22Rv1 (cell line): ENCODE measurements at regions not wholly inside any gene's neighbourhood (a gene's known extent, or its start where the extent isn't known, plus 50 kb on each side); places are given as distances from the start of the nearest gene placed in this dataset.

Experiments used
- ZFX ChIP-seq: fragments of 450-650 bp; IDR thresholded peaks from 2 replicates; pipeline ENCODE4 v1.6.1; 2017; ENCODE audit warnings: antibody characterized with exemption, borderline replicate concordance
- TF ChIP-seq, protein P1 (sequence below): fragments of 450-650 bp; IDR thresholded peaks from 2 replicates; pipeline ENCODE4 v1.5.1; 2017; ENCODE audit warnings: mild to moderate bottlenecking

- TF ChIP-seq, protein P1, sequence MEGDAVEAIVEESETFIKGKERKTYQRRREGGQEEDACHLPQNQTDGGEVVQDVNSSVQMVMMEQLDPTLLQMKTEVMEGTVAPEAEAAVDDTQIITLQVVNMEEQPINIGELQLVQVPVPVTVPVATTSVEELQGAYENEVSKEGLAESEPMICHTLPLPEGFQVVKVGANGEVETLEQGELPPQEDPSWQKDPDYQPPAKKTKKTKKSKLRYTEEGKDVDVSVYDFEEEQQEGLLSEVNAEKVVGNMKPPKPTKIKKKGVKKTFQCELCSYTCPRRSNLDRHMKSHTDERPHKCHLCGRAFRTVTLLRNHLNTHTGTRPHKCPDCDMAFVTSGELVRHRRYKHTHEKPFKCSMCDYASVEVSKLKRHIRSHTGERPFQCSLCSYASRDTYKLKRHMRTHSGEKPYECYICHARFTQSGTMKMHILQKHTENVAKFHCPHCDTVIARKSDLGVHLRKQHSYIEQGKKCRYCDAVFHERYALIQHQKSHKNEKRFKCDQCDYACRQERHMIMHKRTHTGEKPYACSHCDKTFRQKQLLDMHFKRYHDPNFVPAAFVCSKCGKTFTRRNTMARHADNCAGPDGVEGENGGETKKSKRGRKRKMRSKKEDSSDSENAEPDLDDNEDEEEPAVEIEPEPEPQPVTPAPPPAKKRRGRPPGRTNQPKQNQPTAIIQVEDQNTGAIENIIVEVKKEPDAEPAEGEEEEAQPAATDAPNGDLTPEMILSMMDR = no peak
- TF ChIP-seq ZFX = no peak
Observed at GRCh38 chr1:219119839-219120238, 53.8 kb upstream of the LYPLAL1 start.
